Amniotic stem cell (primary cell): ENCODE measurements at regions not wholly inside any gene's neighbourhood (a gene's known extent, or its start where the extent isn't known, plus 50 kb on each side); places are given as distances from the start of the nearest gene placed in this dataset.

Experiments
- DNase-seq: peaks from one replicate; lab custom pipeline; 2025; lab: John Stamatoyannopoulos, UW

GRCh38 chr2:83786140-83786539 lies 672.9 kb downstream of the SUCLG1 start:
- no peak for DNase-seq

DNA sequence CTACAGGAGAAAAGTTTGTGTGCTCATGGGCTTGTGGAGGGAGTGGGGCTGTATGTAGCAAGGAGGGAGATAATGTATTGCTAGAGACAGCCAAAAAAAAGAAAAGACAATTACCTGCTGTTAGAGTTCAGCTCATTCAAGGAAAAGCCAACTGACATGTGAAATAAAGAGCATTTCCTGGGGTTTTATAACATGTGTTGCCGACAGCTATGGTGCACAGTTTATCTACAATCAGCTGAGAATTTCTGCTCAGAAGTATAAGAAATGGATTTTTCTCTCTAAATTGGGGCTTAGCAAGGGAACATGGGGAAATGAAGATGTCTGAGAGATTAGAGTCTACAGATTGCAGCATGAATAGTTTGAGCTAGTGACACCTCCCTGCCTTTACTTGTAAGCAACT lies 674.1 kb downstream of the SUCLG1 start:
- no peak for DNase-seq

DNA sequence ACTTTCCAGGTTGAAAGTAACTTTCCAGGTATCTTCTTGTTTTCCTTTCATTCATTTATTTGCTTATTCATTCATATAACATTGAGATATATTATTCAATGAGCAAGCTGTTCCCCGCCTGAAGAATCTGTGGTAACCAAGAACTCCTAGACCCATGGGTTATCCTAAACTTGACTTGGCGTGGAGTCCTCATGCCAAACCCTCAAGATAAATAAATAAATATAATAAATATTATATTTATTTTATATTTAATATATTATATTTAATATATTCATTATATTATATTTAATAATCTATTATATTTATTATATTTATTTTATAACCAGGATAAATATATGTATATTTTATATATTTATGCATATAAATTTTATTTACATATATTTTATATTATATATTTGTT lies 674.8 kb downstream of the SUCLG1 start:
- no peak for DNase-seq

- no peak for DNase-seq
These were observed 677.0 kb downstream of the SUCLG1 start for GRCh38 chr2:83782122-83782521.

- no peak for DNase-seq
These were observed 694.6 kb downstream of the SUCLG1 start for GRCh38 chr2:83764447-83765005.

GRCh38 chr2:83757329-83757728 lies 701.8 kb downstream of the SUCLG1 start:
- DNase-seq = no peak

DNA sequence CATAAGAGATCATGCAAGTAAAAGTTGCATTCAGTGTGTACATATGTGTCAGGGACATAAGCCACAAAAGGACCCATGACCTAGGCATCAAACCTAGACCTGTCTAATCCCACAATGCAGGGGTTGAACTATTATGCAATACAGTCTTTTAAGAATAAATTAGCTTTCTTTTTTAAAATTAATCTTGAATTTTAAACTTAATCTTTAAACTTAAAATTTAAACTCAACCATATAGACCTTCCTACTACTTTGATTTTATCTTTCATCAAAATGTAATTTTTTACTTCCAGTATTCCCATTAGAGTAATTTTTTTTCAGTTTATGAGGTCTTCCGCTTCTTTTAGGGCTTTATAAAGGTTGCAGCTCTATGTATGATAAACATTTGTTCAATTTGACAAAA lies 702.9 kb downstream of the SUCLG1 start:
- DNase-seq = no peak

DNA sequence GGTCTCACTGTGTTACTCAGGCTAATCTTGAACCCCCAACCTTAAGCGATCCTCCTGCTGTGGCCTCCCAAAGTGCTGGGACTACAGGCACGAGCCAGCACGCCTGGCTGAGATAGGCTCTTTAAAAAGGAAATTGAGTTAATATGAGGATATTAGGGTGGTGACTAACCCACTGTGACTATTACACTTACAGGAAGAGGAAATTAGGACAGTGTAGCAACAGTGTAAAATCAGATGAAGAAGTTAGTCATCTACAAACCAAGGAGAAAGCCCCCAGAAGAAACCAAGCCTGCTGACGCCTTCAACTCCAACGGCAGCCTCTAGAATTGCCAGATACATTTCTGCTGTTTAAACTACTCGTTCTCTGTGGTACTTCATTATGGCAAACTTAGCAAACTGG lies 711.9 kb downstream of the SUCLG1 start:
- DNase-seq = no peak

GRCh38 chr2:83744855-83745254 lies 714.2 kb downstream of the SUCLG1 start:
- DNase-seq = no peak

DNA sequence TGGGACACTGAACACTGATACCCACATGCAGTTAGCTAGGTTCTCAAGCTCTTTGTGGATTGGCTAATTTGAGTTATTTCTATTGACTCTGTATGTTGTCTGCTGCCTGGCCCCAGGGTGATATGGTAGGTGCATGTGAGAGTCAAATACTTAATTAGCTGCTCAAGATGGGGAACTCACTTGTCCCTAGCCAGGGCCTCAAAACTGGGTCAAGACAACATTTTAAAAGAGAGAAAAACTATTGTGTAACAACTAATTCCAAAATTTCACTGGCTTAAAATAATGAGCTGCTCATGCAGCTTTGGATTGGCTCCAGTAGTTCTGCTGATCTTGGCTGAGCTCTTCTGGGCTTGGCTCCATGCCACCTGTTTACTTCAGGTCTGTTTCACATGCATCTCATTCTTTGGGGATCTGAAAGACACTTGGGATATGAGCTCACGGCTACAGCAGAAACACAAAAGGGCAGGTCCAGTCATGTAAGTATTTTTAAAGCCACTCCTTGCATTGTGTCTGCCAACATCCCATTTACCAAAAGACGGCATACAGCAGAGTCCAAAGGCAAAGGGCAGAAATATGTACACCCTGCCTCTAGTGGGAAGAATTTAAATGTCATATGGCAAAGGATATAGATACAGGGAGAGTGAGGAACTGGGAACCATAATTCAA lies 716.8 kb downstream of the SUCLG1 start:
- DNase-seq = no peak

GRCh38 chr2:83730223-83730622 lies 728.9 kb downstream of the SUCLG1 start:
- DNase-seq = no peak

DNA sequence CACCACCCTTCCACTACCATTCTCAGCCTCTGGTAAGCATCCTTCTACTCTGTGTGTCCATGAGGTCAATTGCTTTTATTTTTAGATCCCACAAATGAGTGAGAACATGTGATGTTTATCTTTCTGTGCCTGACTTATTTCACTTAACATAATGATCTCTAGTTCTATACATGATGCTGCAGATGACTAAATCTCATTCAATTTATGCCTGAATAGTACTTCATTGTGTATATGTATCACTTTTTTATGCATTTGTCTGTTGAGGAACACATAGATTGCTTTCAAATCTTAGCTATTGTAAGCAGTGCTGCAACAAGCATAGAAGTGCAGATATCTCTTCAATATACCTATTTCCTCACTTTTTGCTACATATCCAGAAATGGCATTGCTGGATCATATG lies 733.3 kb downstream of the SUCLG1 start:
- no peak for DNase-seq

DNA sequence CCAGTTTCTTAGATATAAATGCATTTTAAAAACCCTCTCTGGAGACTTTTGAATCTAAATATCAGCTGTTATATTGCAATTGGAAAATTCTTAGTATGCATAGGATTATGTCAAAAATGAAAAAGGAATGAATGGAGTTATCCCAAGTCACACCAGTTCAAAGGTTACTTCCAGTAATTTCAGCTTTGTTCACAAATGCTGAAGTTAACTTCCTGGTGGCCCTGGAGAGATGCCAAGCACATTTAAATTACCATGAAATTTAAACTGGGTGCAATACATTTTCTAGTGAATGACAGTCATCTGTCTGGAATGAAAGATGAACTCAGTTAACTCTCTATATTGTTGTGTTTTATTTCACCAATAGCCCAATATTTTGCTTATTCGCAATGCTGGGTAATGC lies 753.9 kb downstream of the SUCLG1 start:
- DNase-seq = no peak

DNA sequence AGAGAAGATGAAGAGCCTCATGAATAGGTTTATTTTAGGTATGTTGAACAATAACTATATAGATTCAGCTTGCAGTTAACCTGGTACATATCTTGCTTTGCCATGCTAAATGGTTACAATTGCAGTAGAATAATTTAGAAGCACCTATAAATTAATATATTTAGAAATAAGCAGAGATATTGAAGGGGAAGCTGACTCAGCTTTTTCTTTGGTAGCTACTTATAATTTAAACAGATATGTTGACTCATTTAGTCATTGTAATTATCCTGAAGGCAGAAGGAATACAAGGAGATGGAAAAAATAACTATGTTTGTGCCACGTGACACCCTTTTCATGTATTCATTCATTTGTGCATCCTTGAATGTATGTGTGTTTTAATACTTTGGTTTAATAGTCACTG lies 755.5 kb downstream of the SUCLG1 start:
- no peak for DNase-seq

DNA sequence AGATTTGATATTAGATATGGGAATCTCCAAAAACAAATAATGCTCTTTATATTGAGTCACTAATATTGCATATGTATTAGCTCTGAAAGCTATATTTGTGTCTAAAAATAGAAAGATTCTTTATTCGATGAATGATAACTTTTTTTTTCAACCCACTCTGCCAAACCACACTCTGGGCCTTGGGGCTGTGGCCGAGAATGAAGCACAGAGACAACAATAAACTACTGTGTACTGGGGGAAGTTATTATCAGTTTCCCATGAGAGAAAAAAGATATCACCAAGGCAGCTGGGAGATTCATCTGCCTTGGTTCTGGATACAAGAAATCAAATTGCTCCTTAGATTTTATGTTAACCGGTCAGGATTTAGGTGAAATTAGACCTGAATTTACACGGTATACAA lies 762.2 kb downstream of the SUCLG1 start:
- no peak for DNase-seq

DNA sequence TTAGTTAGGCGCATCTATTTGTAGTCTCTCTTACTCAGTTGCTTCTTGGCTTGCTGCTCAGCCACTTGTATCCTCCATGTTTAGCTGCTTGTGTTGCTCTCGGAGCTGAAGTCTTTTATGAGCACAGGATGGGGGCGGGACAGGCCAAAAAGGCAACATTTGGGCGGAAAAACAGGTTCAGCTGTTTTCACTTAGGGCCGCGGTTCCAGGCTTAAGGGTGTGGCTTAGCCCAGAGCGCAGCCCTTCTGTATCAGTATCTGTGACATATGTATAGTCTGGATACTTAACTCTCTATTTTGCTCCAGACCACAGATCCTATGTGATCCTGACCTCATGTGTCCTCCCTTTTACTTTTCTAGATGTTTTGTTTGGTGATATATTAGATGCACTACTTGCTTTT lies 763.5 kb downstream of the SUCLG1 start:
- no peak for DNase-seq

- no peak for DNase-seq
These were observed 764.0 kb downstream of the SUCLG1 start for GRCh38 chr2:83695037-83695436.

- no peak for DNase-seq
These were observed 769.7 kb downstream of the SUCLG1 start for GRCh38 chr2:83689402-83689801.

- no peak for DNase-seq
These were observed 772.2 kb downstream of the SUCLG1 start for GRCh38 chr2:83686863-83687262.

DNA sequence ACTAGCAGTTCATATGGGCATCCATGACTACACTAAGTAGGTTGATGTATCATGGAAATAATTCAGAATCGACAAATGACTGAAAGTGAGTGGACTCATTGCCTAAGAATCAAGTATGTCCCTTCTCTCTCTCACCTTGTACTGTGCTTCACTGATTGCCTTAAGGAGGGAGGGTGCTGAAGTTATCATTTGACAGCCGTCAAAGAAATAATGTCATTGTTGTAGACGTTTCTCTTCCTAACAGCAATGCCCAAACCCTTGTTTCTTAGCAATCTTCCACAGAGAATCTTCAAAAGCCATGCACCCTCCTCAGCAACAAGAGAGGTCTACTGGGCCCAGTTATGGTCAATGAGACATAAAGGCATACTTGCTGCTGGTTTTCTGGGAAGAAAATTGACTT lies 785.0 kb downstream of the SUCLG1 start:
- DNase-seq = no peak

DNA sequence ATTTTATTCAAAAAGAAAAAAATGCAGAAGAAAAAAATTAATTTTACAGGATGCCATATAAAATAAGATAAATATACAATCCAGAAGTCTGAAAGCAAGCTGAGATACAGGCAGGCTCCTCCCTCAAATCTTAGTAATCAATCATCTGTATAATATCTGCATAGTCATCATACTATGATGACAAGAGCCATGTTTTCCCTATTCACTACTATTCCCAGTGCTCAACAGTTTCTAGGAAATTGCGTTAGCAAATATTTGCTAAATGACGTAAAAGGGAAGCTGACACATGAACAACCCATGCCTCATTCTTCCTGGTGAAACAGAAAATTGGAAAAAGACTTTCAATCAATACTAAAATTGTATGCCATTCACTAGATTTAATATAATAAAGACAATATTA lies 793.2 kb downstream of the SUCLG1 start:
- DNase-seq = no peak

- no peak for DNase-seq
These were observed 793.9 kb downstream of the SUCLG1 start for GRCh38 chr2:83665154-83665553.

- DNase-seq = no peak
These were observed 797.4 kb downstream of the SUCLG1 start for GRCh38 chr2:83661711-83662110.

- no peak for DNase-seq
These were observed 804.9 kb downstream of the SUCLG1 start for GRCh38 chr2:83654091-83654611.
